Activated CD8-positive, alpha-beta T cell treated with anti-CD3 and anti-CD28 coated beads, Interleukin-2, amount 10 ng/mL, durations not matched to agents 7 days and 5 days (primary cell): ENCODE measurements at regions not wholly inside any gene's neighbourhood (a gene's known extent, or its start where the extent isn't known, plus 50 kb on each side); places are given as distances from the start of the nearest gene placed in this dataset.

Experiments
- ATAC-seq: fragments of 150-1000 bp; cut with Tn5 transposase; one replicate; pipeline ENCODE4 v1.10.0; 2021; ENCODE audit warnings: moderate library complexity
- CTCF ChIA-PET: fragments of 350-600 bp; sonication (Branson Sonifier 250); formaldehyde crosslinking; loops from one replicate; lab custom pipeline; 2021; ENCODE audit warnings: antibody characterized with exemption; lab: Charles Lee
- POLR2A ChIA-PET: fragments of 350-600 bp; sonication (Branson Sonifier 250); formaldehyde crosslinking; loops from one replicate; lab custom pipeline; 2021; ENCODE audit warnings: antibody characterized with exemption; lab: Charles Lee
- DNase-seq: peaks from one replicate; pipeline ENCODE4 v3.0.0-alpha.2; 2020
- H3K27ac Mint-ChIP-seq: one replicate; pipeline ENCODE4 v1.8.0; 2021; ENCODE audit warnings: mild to moderate bottlenecking, mixed read lengths
- H3K27me3 Mint-ChIP-seq: one replicate; pipeline ENCODE4 v1.8.0; 2021; ENCODE audit warnings: low read depth, mixed read lengths
- H3K36me3 Mint-ChIP-seq: one replicate; pipeline ENCODE4 v1.8.0; 2021; ENCODE audit warnings: low read depth, mixed read lengths
- H3K4me1 Mint-ChIP-seq: one replicate; pipeline ENCODE4 v1.8.0; 2021; ENCODE audit warnings: low read depth, mixed read lengths
- H3K4me3 Mint-ChIP-seq: one replicate; pipeline ENCODE4 v1.8.0; 2021; ENCODE audit warnings: mild to moderate bottlenecking, mixed read lengths
- H3K9me3 Mint-ChIP-seq: one replicate; pipeline ENCODE4 v1.8.0; 2022; ENCODE audit warnings: mixed read lengths; ENCODE audit not compliant: insufficient read depth

DNA sequence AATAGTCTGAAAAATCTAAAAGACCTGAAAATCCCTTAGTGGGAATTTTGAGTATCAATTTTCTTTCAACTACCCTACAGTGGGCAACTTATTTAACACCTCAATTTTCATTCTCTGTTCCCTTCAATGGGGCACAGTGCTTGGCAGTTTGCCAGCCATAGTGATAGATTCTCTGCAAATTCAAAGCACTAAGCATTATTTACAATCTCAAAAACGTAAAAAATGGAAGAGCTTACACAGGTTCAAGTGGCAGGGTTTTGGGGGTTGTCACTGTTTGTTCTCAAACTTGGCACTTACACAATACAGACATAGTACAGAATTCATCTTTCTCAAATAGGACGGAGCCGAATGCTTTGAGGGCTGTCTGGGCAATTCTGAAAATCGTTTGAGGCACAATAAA is 515.0 kb downstream of the EFNA5 start:
- H3K4me3 Mint-ChIP-seq = no peak overlapping the region
- no peaks in the 10 kb centered on the region for H3K36me3 Mint-ChIP-seq
- ATAC-seq (no peak), DNase-seq (no peak)
- no peaks in the 10 kb centered on the region for H3K4me1 Mint-ChIP-seq
- ChIA-PET CTCF (no interaction called here), POLR2A (no interaction called here)
- no peak overlapping the region for H3K27ac Mint-ChIP-seq
- H3K9me3 Mint-ChIP-seq = no peaks in the 10 kb centered on the region
- no peaks in the 10 kb centered on the region for H3K27me3 Mint-ChIP-seq

GRCh38 chr5:107154593-107154992 is 516.1 kb downstream of the EFNA5 start:
- Mint-ChIP-seq H3K4me1 (no peaks in the 10 kb centered on the region), H3K27me3 (no peaks in the 10 kb centered on the region), H3K4me3 (no peak overlapping the region), H3K27ac (no peak overlapping the region), H3K9me3 (no peaks in the 10 kb centered on the region), H3K36me3 (no peaks in the 10 kb centered on the region)
- no peak for DNase-seq
- ChIA-PET CTCF (no interaction called here), POLR2A (no interaction called here)
- ATAC-seq = no peak

DNA sequence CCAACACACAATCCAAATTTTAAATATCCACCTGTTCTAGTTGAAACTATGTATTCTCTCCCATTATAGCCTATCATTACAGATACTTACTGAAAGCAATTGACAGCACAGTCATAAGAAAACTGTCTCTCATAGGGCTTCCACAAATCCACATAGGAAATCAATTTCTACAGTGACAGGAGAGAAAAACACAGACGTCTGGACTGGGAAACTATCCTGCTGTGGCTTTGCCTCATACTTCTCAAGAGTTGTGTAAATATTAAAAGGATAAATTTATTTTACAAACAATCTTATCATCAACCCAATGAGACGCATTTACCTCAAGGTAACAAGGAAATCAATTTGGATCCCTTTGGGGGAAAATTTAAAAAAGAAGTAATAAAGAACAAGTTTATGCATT is 517.5 kb downstream of the EFNA5 start:
- H3K4me3 Mint-ChIP-seq = no peak overlapping the region

DNA sequence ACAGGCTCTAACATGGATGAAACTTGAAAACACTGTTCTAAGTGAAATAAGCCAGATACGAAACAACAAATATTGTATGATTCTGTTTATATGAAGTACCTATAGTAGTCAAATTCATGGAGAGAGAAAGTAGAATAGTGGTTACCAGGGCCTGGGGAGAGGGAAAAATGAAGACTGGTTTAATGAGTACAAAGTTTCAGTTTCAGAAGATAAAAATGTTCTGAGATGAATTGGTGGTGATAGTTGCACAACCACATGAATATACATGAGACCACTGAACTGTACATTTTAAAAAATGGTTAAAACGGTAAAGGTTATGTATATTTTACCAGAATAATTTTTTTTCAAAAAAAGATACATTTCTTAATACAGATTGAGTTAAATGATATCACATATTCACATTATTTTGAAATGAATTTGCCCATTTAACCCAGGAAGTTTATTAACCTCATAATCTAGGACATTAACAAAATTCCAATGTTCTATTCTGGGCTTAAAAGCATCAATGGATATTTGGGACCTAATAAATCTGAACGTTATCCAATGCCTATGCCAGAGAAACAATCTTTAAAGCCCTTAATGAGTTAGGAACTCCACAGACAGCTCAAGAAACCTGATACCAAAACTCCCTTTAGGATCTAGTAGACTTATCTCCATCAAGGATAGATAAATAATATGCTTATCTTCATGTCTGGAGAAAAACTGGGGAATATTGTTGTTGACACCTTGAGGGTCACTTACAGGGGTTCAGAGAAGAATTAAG is 521.3 kb downstream of the EFNA5 start:
- ATAC-seq (no peak), DNase-seq (no peak)
- Mint-ChIP-seq H3K4me3 (no peak overlapping the region), H3K36me3 (no peaks in the 10 kb centered on the region), H3K27ac (no peak overlapping the region), H3K27me3 (no peaks in the 10 kb centered on the region), H3K4me1 (no peaks in the 10 kb centered on the region), H3K9me3 (no peaks in the 10 kb centered on the region)
- ChIA-PET POLR2A (no interaction called here), CTCF (no interaction called here)

More for the DNA sequence above, 517.5 kb downstream of the EFNA5 start:
- no peaks in the 10 kb centered on the region for H3K9me3 Mint-ChIP-seq
- H3K27me3 Mint-ChIP-seq = no peaks in the 10 kb centered on the region
- CTCF ChIA-PET = no interaction called here
- no peak overlapping the region for H3K27ac Mint-ChIP-seq
- no peaks in the 10 kb centered on the region for H3K36me3 Mint-ChIP-seq
- POLR2A ChIA-PET = no interaction called here
- ATAC-seq (no peak), DNase-seq (no peak)
- H3K4me1 Mint-ChIP-seq = no peaks in the 10 kb centered on the region

- Mint-ChIP-seq H3K9me3 (no peaks in the 10 kb centered on the region), H3K4me3 (no peak overlapping the region), H3K27ac (no peak overlapping the region), H3K27me3 (no peaks in the 10 kb centered on the region), H3K36me3 (no peaks in the 10 kb centered on the region), H3K4me1 (no peaks in the 10 kb centered on the region)
- ATAC-seq = no peak
- ChIA-PET CTCF (no interaction called here), POLR2A (no interaction called here)
- no peak for DNase-seq
Measured at GRCh38 chr5:107147589-107147988, 523.1 kb downstream of the EFNA5 start.

GRCh38 chr5:107146901-107147300 is 523.8 kb downstream of the EFNA5 start:
- DNase-seq (no peak), ATAC-seq (no peak)
- Mint-ChIP-seq H3K27ac (no peak overlapping the region), H3K4me3 (no peak overlapping the region), H3K4me1 (no peaks in the 10 kb centered on the region), H3K36me3 (no peaks in the 10 kb centered on the region), H3K9me3 (no peaks in the 10 kb centered on the region), H3K27me3 (no peaks in the 10 kb centered on the region)
- POLR2A ChIA-PET = no interaction called here
- CTCF ChIA-PET = no interaction called here

DNA sequence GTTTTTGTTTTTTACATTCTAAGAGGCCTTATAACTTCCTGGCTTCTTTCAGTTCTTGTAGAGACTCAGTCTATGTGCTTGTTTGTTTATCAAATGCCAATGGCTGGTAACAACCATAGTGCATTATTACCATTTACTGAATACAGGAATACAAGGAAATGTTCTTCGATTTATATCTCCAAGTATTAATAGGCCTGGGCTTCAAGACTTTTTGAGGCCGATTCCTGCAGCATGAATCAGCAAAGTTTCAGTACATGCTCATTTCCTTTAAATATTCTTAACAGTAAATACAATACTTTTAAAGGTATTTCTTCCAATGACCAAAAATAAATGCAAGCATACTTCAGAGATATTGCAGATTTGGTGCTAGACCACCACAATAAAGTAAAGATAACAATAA is 535.3 kb downstream of the EFNA5 start:
- ATAC-seq (no peak), DNase-seq (no peak)
- H3K36me3 Mint-ChIP-seq = no peaks in the 10 kb centered on the region
- peaks cover 3% of the 10 kb centered on the region for H3K9me3 Mint-ChIP-seq
- H3K27ac Mint-ChIP-seq = no peak overlapping the region
- H3K27me3 Mint-ChIP-seq = no peaks in the 10 kb centered on the region
- ChIA-PET POLR2A (no interaction called here), CTCF (no interaction called here)
- H3K4me3 Mint-ChIP-seq = no peak overlapping the region
- H3K4me1 Mint-ChIP-seq = no peaks in the 10 kb centered on the region

DNA sequence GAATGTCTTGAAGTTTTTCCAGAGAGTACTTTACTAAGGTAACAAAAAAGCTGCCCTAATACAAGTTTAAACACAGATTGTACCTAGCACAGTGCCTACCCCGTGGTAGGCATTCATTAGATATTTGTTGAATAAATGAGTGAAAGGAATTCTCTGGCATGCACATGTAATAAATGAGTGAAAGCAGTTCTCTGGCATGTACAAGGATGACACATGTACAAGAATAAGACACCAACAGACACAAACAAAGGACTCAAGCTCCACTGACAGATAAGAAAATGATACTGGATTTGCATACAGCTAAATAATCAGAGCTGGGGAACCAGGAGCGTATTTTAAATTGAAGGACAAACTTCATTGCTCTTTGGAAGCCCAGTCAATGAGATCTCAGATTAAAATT is 535.8 kb downstream of the EFNA5 start:
- POLR2A ChIA-PET = no interaction called here
- CTCF ChIA-PET = no interaction called here
- H3K9me3 Mint-ChIP-seq = peaks cover 3% of the 10 kb centered on the region
- no peak overlapping the region for H3K27ac Mint-ChIP-seq
- H3K27me3 Mint-ChIP-seq = no peaks in the 10 kb centered on the region
- no peaks in the 10 kb centered on the region for H3K4me1 Mint-ChIP-seq
- no peak overlapping the region for H3K4me3 Mint-ChIP-seq
- no peaks in the 10 kb centered on the region for H3K36me3 Mint-ChIP-seq
- ATAC-seq = no peak
- no peak for DNase-seq

DNA sequence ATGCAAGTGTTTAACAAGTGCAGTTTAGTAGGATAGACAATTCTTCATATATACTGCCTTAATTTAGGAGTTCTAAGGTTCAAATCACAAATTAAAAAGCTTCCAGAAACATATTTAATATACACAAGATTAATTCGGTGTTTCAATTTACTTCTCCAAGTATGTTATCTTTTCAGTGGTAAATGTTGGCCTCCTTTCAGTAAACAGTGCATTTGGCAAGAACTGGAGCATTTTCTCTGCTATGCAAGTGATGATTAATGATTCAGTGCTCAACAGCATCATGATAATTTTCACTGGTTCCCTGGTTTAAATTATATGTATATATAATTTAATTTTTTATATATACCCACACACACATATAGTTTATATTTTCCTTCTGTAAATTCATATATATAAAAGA is 541.7 kb downstream of the EFNA5 start:
- Mint-ChIP-seq H3K27ac (no peak overlapping the region), H3K4me3 (no peak overlapping the region), H3K36me3 (no peaks in the 10 kb centered on the region), H3K9me3 (peaks cover 3% of the 10 kb centered on the region), H3K27me3 (no peaks in the 10 kb centered on the region), H3K4me1 (no peaks in the 10 kb centered on the region)
- ATAC-seq (no peak), DNase-seq (no peak)
- POLR2A ChIA-PET = no interaction called here
- CTCF ChIA-PET = no interaction called here

- Mint-ChIP-seq H3K36me3 (no peaks in the 10 kb centered on the region), H3K9me3 (no peaks in the 10 kb centered on the region), H3K4me3 (no peak overlapping the region), H3K27ac (no peak overlapping the region), H3K27me3 (no peaks in the 10 kb centered on the region), H3K4me1 (no peaks in the 10 kb centered on the region)
- no peak for DNase-seq
- ChIA-PET POLR2A (no interaction called here), CTCF (no interaction called here)
- no peak for ATAC-seq
Measured at GRCh38 chr5:107127878-107128277, 542.9 kb downstream of the EFNA5 start.

GRCh38 chr5:107126341-107126740 is 544.4 kb downstream of the EFNA5 start:
- ChIA-PET POLR2A (no interaction called here), CTCF (no interaction called here)
- H3K4me3 Mint-ChIP-seq = no peak overlapping the region
- H3K27me3 Mint-ChIP-seq = no peaks in the 10 kb centered on the region
- no peaks in the 10 kb centered on the region for H3K4me1 Mint-ChIP-seq
- H3K27ac Mint-ChIP-seq = no peak overlapping the region
- H3K9me3 Mint-ChIP-seq = no peaks in the 10 kb centered on the region
- DNase-seq = no peak
- ATAC-seq = no peak
- no peaks in the 10 kb centered on the region for H3K36me3 Mint-ChIP-seq

DNA sequence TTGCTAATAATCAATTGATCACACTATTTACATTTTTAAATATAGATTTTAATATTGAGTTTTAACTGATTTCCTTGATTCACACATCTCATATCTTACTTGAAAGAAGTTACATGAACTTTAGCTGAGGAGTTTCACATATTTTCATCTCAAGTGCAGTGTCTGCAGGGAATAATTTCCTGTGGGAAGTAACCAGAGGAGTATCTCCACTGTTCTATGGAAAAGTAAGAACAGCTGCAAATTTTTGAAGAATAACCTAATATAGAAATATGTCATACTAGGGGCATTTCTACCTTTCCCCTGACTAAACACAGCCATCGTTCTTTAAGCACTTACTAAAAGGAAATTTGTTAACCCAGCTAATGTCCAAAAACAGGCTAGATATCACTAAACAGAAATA is 546.4 kb downstream of the EFNA5 start:
- Mint-ChIP-seq H3K27ac (no peak overlapping the region), H3K9me3 (no peaks in the 10 kb centered on the region), H3K36me3 (no peaks in the 10 kb centered on the region), H3K4me1 (no peaks in the 10 kb centered on the region), H3K27me3 (no peaks in the 10 kb centered on the region), H3K4me3 (no peak overlapping the region)
- DNase-seq = no peak
- CTCF ChIA-PET = no interaction called here
- POLR2A ChIA-PET = no interaction called here
- no peak for ATAC-seq

DNA sequence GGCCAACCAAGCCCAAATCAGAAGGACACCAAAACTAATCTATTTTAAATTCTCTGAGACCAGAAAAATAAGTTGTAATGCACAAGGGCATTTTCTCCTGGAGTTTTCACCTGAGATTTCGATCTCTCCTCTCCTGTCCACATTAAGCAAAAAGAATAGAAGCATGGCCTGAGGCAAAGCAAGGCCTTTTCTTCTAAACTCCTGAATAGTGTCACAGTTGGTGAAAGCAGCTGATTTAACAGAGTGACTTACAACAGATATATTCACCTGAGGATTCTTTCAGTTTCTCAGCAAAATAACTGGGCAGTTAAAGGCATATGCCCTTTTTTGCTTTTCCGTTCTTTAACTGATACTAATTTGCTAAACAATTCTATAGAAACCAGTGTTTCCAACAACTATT is 547.7 kb downstream of the EFNA5 start:
- ChIA-PET CTCF (no interaction called here), POLR2A (no interaction called here)
- H3K27me3 Mint-ChIP-seq = no peaks in the 10 kb centered on the region
- H3K4me1 Mint-ChIP-seq = no peaks in the 10 kb centered on the region
- no peak overlapping the region for H3K27ac Mint-ChIP-seq
- no peak overlapping the region for H3K4me3 Mint-ChIP-seq
- ATAC-seq = no peak
- H3K36me3 Mint-ChIP-seq = no peaks in the 10 kb centered on the region
- H3K9me3 Mint-ChIP-seq = no peaks in the 10 kb centered on the region
- no peak for DNase-seq
